HCT116 (cell line): ENCODE measurements at regions not wholly inside any gene's neighbourhood (a gene's known extent, or its start where the extent isn't known, plus 50 kb on each side); places are given as distances from the start of the nearest gene placed in this dataset.

Experiments used
- ATAC-seq: fragments of 200-7000 bp; cut with Tn5 transposase; 2 replicates; pipeline ENCODE4 v1.9.1; 2020; ENCODE audit warnings: mild to moderate bottlenecking, moderate library complexity
- BruUV-seq: library from RNA; stranded (reverse); fragments of 400-500 nt; replicated peaks from 2 replicates; lab custom pipeline; 2021; lab: Mats Ljungman, UMichigan
- CTCF ChIA-PET: fragments of 300-600 bp; sonication (Branson Sonifier 250); formaldehyde crosslinking; loops from one replicate; lab custom pipeline; 2021; ENCODE audit warnings: antibody characterized with exemption; lab: Charles Lee
- POLR2A ChIA-PET: fragments of 300-600, 350-600 bp; sonication (Branson Sonifier 250); formaldehyde crosslinking; loops from one replicate; lab custom pipeline; 2021; ENCODE audit warnings: antibody characterized with exemption; lab: Charles Lee
- RAD21 ChIA-PET, 2 experiments: fragments of 300-600 bp; sonication (Branson Sonifier 250); formaldehyde crosslinking; loops; one replicate each; lab custom pipeline; 2023; ENCODE audit warnings: low total read pairs in 2 of 2; ENCODE audit not compliant: uncharacterized antibody in 2 of 2, unreplicated experiment in 2 of 2, low non-redundant PET in 1 of 2; lab: Charles Lee
- DNase-seq: peaks from one replicate; pipeline ENCODE4 v3.0.0-alpha.2; 2010; ENCODE audit warnings: low read depth, low spot score
- H2AFZ ChIP-seq: fragments of 200-600 bp; shearing (Covaris generic), sonication (generic); 2 replicates; pipeline ENCODE4 v1.6.1; 2017; ENCODE audit warnings: low read depth, mixed run types, mixed read lengths, antibody characterized with exemption, low read length; ENCODE audit not compliant: poor library complexity, severe bottlenecking
- H3K27ac ChIP-seq: 2 replicates; pipeline ENCODE4 v1.5.1; 2012; ENCODE audit warnings: low read depth, low read length
- H3K27me3 ChIP-seq: fragments of 200-600 bp; sonication (generic); 2 replicates; pipeline ENCODE4 v1.6.1; 2016; ENCODE audit warnings: mixed run types, low read length, mixed read lengths; ENCODE audit not compliant: insufficient read depth
- H3K36me3 ChIP-seq, 2 experiments: fragments of 200-500 bp in 1 of 2; fragments of 200-600 bp in 1 of 2; sonication (Bioruptor generic) in 1 of 2; sonication (generic) in 1 of 2; 2 replicates each; pipeline versions ENCODE4 v1.5.1 to v1.6.1; 2014 to 2016; ENCODE audit warnings: low read length in 2 of 2, inconsistent platforms in 1 of 2, mixed read lengths in 1 of 2, mixed run types in 1 of 2; ENCODE audit not compliant: insufficient read depth in 2 of 2, control insufficient read depth in 1 of 2
- H3K4me1 ChIP-seq, 2 experiments: fragments of 200-600 bp in 1 of 2; sonication (generic) in 1 of 2; 2 replicates each; pipeline versions ENCODE4 v1.5.1 to v1.6.1; 2012 to 2017; ENCODE audit warnings: low read length in 2 of 2, inconsistent platforms in 1 of 2, mild to moderate bottlenecking in 1 of 2, mixed read lengths in 1 of 2, mixed run types in 1 of 2, moderate library complexity in 1 of 2; ENCODE audit not compliant: insufficient read depth in 2 of 2, control insufficient read depth in 1 of 2
- H3K4me2 ChIP-seq: fragments of 200-600 bp; sonication (generic); 2 replicates; pipeline ENCODE4 v1.6.1; 2017; ENCODE audit warnings: mixed run types, low read length, mixed read lengths
- H3K4me3 ChIP-seq, 2 experiments: fragments of 200-600 bp in 1 of 2; sonication (generic) in 1 of 2; replicated peaks in 1 of 2; 2 replicates each; pipeline ENCODE4 v1.5.1; 2011 to 2016; ENCODE audit warnings: low read length in 2 of 2, control low read depth in 1 of 2, low read depth in 1 of 2, mild to moderate bottlenecking in 1 of 2, mixed read lengths in 1 of 2, mixed run types in 1 of 2
- H3K79me2 ChIP-seq: fragments of 200-600 bp; sonication (generic); 2 replicates; pipeline ENCODE4 v1.6.1; 2017; ENCODE audit warnings: mild to moderate bottlenecking, mixed run types, low read length, moderate library complexity, mixed read lengths; ENCODE audit not compliant: insufficient read depth
- H3K9ac ChIP-seq: fragments of 200-600 bp; sonication (generic); 2 replicates; pipeline ENCODE4 v1.6.1; 2016; ENCODE audit warnings: low read length, mixed read lengths
- H3K9me2 ChIP-seq: fragments of 200-600 bp; sonication (generic), shearing (Covaris generic); 2 replicates; pipeline ENCODE4 v1.6.1; 2017; ENCODE audit warnings: mixed run types, mild to moderate bottlenecking, moderate library complexity; ENCODE audit not compliant: insufficient read depth
- H3K9me3 ChIP-seq, 2 experiments: fragments of 200-500 bp in 1 of 2; fragments of 200-600 bp in 1 of 2; sonication (Bioruptor generic) in 1 of 2; sonication (generic) in 1 of 2; 2 replicates each; pipeline ENCODE4 v1.6.1; 2014 to 2017; ENCODE audit warnings: low read length in 2 of 2, mixed read lengths in 2 of 2, inconsistent platforms in 1 of 2, low read depth in 1 of 2, mild to moderate bottlenecking in 1 of 2, mixed run types in 1 of 2, moderate library complexity in 1 of 2; ENCODE audit not compliant: control insufficient read depth in 1 of 2, insufficient read depth in 1 of 2
- H4K20me1 ChIP-seq: fragments of 200-600 bp; sonication (generic), shearing (Covaris generic); 2 replicates; pipeline ENCODE4 v1.6.1; 2017; ENCODE audit warnings: mixed run types, mild to moderate bottlenecking, moderate library complexity; ENCODE audit not compliant: insufficient read depth
- CBX3 ChIP-seq: IDR thresholded peaks from 2 replicates; pipeline ENCODE4 v1.6.1; 2012; ENCODE audit warnings: low read depth
- CEBPB ChIP-seq: IDR thresholded peaks from 2 replicates; pipeline ENCODE4 v1.6.1; 2012; ENCODE audit warnings: low read depth
- CTCF ChIP-seq, 3 experiments: fragments of 200-600 bp in 1 of 3; sonication (generic) in 1 of 3; IDR thresholded peaks in 2 of 3; conservative IDR thresholded peaks in 1 of 3; 2 replicates each; pipeline ENCODE4 v1.5.1; 2012 to 2017; ENCODE audit warnings: low read depth in 2 of 3, low read length in 2 of 3, antibody characterized with exemption in 1 of 3, borderline replicate concordance in 1 of 3, control low read depth in 1 of 3, mild to moderate bottlenecking in 1 of 3, mixed read lengths in 1 of 3, mixed run types in 1 of 3, moderate library complexity in 1 of 3; ENCODE audit not compliant: insufficient read depth in 1 of 3
- EGR1 ChIP-seq: IDR thresholded peaks from 2 replicates; pipeline ENCODE4 v1.6.1; 2012; ENCODE audit warnings: low read depth
- ELF1 ChIP-seq: IDR thresholded peaks from 2 replicates; pipeline ENCODE4 v1.6.1; 2012; ENCODE audit warnings: low read depth, borderline replicate concordance
- JUND ChIP-seq: IDR thresholded peaks from 2 replicates; pipeline ENCODE4 v1.6.1; 2012
- POLR2AphosphoS5 ChIP-seq: IDR thresholded peaks from 2 replicates; pipeline ENCODE4 v1.6.1; 2011; ENCODE audit warnings: mild to moderate bottlenecking, low read depth, low read length, moderate library complexity
- RAD21 ChIP-seq: IDR thresholded peaks from 2 replicates; pipeline ENCODE4 v1.6.1; 2012; ENCODE audit warnings: low read depth, mild to moderate bottlenecking
- SIN3A ChIP-seq: IDR thresholded peaks from 2 replicates; pipeline ENCODE4 v1.6.1; 2012; ENCODE audit warnings: low read depth
- SRF ChIP-seq: IDR thresholded peaks from 2 replicates; pipeline ENCODE4 v1.6.1; 2012; ENCODE audit warnings: low read depth
- YY1 ChIP-seq: IDR thresholded peaks from 2 replicates; pipeline ENCODE4 v1.6.1; 2011; ENCODE audit warnings: low read length, low read depth, moderate library complexity, mild to moderate bottlenecking; ENCODE audit not compliant: insufficient replicate concordance; ENCODE audit errors: extremely low read depth
- ZFX ChIP-seq: fragments of 450-650 bp; IDR thresholded peaks from 2 replicates; pipeline ENCODE4 v1.6.1; 2017
- ZNF274 ChIP-seq: fragments of 200-500 bp; sonication (Bioruptor generic); IDR thresholded peaks from 2 replicates; pipeline ENCODE4 v1.6.1; 2014; ENCODE audit warnings: mild to moderate bottlenecking, low read depth, low read length, inconsistent platforms
- intact Hi-C: fragments of 100-400 bp; cut with micrococcal nuclease; formaldehyde crosslinking; loops from 2 replicates; pipeline ENCODE4 v1.10.0; 2022
- TF ChIP-seq, protein P1 (sequence below): IDR thresholded peaks from 2 replicates; pipeline ENCODE4 v1.6.1; 2012
- TF ChIP-seq, protein P2 (sequence below): IDR thresholded peaks from 2 replicates; pipeline ENCODE4 v1.6.1; 2012

DNA sequence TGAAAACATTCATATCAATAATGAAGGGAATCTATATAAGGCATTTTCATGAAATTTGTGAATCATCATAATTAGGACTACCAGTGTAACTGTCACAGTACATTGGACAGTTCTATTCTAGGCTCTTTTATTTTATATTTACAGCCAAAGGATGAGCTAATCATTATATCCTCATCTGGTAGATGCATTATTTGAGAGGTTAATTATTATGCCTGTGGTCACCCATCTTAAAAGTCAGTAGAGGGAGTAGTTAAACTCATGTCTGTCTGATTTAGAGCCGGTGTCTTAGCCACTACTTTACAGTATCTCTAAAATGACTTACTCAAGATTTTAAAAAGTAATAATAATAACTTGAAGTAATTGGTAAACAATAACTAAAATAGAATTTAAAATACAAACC lies 899.3 kb upstream of the MAP3K7 start:
- H3K27me3 ChIP-seq: no peaks in the 10 kb centered on the region
- no peak overlapping the region for H3K9ac ChIP-seq
- POLR2A ChIA-PET: no interaction called here
- no peaks in the 10 kb centered on the region for H4K20me1 ChIP-seq
- ATAC-seq: no peak
- H2AFZ ChIP-seq: no peak overlapping the region
- H3K4me2 ChIP-seq: no peak overlapping the region
- no peaks in the 10 kb centered on the region for H3K36me3 ChIP-seq
- H3K4me3 ChIP-seq: no peak overlapping the region
- intact Hi-C loops: no loop called here
- TF ChIP-seq JUND (no peak), ELF1 (no peak), RAD21 (no peak), CEBPB (no peak), POLR2AphosphoS5 (no peak), ZFX (no peak), SIN3A (no peak), EGR1 (no peak), SRF (no peak), YY1 (no peak), CTCF (IDR thresholded peaks at IDR 0.05 in 2 of 3, conservative IDR thresholded peaks at IDR 0.05 in 1 of 3; ENCODE audit: borderline replicate concordance in 1 of 3, insufficient read depth in 1 of 3, low read depth in 2 of 3, low read length in 2 of 3) (no peak), CBX3 (no peak), ZNF274 (no peak)
- TF ChIP-seq, protein P1, sequence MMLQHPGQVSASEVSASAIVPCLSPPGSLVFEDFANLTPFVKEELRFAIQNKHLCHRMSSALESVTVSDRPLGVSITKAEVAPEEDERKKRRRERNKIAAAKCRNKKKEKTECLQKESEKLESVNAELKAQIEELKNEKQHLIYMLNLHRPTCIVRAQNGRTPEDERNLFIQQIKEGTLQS: no peak
- TF ChIP-seq, protein P2, sequence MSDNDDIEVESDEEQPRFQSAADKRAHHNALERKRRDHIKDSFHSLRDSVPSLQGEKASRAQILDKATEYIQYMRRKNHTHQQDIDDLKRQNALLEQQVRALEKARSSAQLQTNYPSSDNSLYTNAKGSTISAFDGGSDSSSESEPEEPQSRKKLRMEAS: no peak
- TF ChIP-seq, all 23 proteins: peak for 0
- no peak overlapping the region for H3K27ac ChIP-seq
- no peak for DNase-seq
- BruUV-seq: no TSS peak
- ChIA-PET CTCF (interaction anchor here (1.5 kb wide), 1 partner anchor 48 kb away, joined by 4 read pairs; no protein-coding TSS in a partner anchor), RAD21 (no interaction called here)
- H3K79me2 ChIP-seq: no peaks in the 10 kb centered on the region
- no peaks in the 10 kb centered on the region for H3K9me2 ChIP-seq
- no peaks in the 10 kb centered on the region for H3K4me1 ChIP-seq
- H3K9me3 ChIP-seq: peaks cover 0 to 10% of the 10 kb centered on the region in 2 experiments; a peak in 3 of 4 replicates
